ENCODE measurements at regions not wholly inside any gene's neighbourhood (a gene's known extent, or its start where the extent isn't known, plus 50 kb on each side); places are given as distances from the start of the nearest gene placed in this dataset.

DNA sequence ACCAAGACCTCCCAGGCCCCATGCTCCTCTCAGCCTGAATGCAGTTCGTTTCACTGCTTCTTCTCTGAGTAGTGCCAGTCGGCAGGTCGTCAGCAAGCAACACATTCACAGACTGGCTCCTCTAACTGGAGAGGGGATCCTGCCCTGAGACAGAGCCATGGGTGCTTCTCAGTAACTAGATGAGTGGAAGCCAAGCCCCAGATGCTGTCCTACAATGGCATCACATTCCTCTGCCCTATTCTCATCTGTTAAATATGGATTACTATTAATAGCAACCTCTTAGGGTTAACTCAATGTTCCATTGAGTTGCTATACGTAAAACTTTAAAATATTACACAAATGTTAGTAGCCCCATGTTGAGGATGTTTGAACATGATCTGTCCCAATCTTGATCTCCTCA, 84.2 kb upstream of the S1PR1 start:
- intact Hi-C loops (cut with micrococcal nuclease; ENCODE audit: unreplicated experiment): no loop called here
- Histone ChIP-seq H3K36me3 (ENCODE audit: low read depth) (no peaks in the 10 kb centered on the region), H3K4me1 (replicated peaks; ENCODE audit: insufficient read depth) (peaks cover 14% of the 10 kb centered on the region), H3K27ac (no peak overlapping the region), H3K9me3 (ENCODE audit: insufficient read depth, low read depth) (no peaks in the 10 kb centered on the region), H4K20me1 (ENCODE audit: insufficient read depth) (no peaks in the 10 kb centered on the region), H3F3A (ENCODE audit: insufficient read depth, low read depth) (peaks cover 8% of the 10 kb centered on the region; the same call in 1 of the 2 replicates), H3K79me2 (ENCODE audit: low read depth) (no peaks in the 10 kb centered on the region), H3K4me3 (no peak overlapping the region), H3K9me2 (ENCODE audit: insufficient read depth) (no peaks in the 10 kb centered on the region), H3K4me2 (no peak overlapping the region), H3K27me3 (ENCODE audit: insufficient read depth, low read depth) (no peaks in the 10 kb centered on the region), H2AFZ (no peak overlapping the region)
- BruUV-seq (replicated peaks): no TSS peak
- DNase-seq: peak in 1 of 2 experiments; percentile 15
- ChIA-PET CTCF (no interaction called here), POLR2A (ENCODE audit: unreplicated experiment) (no interaction called here)
- TF ChIP-seq, protein P1, sequence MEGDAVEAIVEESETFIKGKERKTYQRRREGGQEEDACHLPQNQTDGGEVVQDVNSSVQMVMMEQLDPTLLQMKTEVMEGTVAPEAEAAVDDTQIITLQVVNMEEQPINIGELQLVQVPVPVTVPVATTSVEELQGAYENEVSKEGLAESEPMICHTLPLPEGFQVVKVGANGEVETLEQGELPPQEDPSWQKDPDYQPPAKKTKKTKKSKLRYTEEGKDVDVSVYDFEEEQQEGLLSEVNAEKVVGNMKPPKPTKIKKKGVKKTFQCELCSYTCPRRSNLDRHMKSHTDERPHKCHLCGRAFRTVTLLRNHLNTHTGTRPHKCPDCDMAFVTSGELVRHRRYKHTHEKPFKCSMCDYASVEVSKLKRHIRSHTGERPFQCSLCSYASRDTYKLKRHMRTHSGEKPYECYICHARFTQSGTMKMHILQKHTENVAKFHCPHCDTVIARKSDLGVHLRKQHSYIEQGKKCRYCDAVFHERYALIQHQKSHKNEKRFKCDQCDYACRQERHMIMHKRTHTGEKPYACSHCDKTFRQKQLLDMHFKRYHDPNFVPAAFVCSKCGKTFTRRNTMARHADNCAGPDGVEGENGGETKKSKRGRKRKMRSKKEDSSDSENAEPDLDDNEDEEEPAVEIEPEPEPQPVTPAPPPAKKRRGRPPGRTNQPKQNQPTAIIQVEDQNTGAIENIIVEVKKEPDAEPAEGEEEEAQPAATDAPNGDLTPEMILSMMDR (conservative IDR thresholded peaks at IDR 0.05): no peak
- no peak for TF ChIP-seq EZH2 (IDR thresholded peaks at IDR 0.05; ENCODE audit: low read depth)

DNA sequence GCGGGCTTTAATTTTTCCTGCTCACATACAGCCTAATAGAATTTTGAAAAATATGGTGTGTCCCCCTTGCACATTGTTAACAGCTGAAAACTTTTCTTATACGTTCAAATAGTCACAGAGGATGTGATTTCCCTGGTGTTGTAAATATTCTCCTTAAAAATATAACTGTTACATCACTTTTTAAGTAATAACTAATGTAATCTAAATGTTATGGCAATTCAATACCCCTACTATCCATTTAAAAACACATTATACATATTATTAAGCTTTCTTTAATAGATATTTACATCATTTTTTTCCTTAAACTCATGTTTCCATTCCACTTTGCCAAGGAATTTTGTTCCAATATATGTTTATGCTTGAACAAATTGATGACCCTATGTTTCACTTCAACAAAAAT, 85.5 kb upstream of the S1PR1 start:
- H2AFZ ChIP-seq: no peak overlapping the region
- peaks cover 8% of the 10 kb centered on the region; the same call in 1 of the 2 replicates for H3F3A ChIP-seq (ENCODE audit: insufficient read depth, low read depth)
- no peaks in the 10 kb centered on the region for H3K9me2 ChIP-seq (ENCODE audit: insufficient read depth)

DNA sequence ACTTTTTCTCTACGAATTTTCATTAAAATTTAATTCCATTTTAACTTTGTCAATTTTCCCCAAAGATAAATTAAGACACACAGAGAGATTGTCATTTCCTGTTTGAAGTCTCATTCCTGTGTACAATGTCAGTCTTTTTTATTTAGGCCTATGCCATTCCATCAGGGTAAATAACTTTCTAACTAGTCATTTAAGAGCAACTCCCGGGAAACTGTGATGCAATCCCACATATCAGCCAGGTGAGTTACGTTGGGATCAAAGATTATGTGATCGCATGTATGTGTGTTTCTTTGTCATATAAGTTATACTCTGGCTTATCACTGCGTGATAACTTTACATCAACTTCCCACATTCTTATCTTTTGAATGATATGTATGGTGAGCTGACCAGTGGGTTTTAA, 86.1 kb upstream of the S1PR1 start:
- H3F3A ChIP-seq (ENCODE audit: insufficient read depth, low read depth): peaks cover 8% of the 10 kb centered on the region; the same call in 1 of the 2 replicates
- ChIA-PET CTCF (interaction anchor here (0.6 kb wide), 1 partner anchor 71 kb away, joined by 3 read pairs; no protein-coding TSS in a partner anchor), POLR2A (ENCODE audit: unreplicated experiment) (no interaction called here)
- H4K20me1 ChIP-seq (ENCODE audit: insufficient read depth): no peaks in the 10 kb centered on the region
- no peaks in the 10 kb centered on the region for H3K27me3 ChIP-seq (ENCODE audit: insufficient read depth, low read depth)
- no peaks in the 10 kb centered on the region for H3K79me2 ChIP-seq (ENCODE audit: low read depth)
- no peaks in the 10 kb centered on the region for H3K9me2 ChIP-seq (ENCODE audit: insufficient read depth)
- peaks cover 14% of the 10 kb centered on the region for H3K4me1 ChIP-seq (replicated peaks; ENCODE audit: insufficient read depth)
- no peak for TF ChIP-seq EZH2 (IDR thresholded peaks at IDR 0.05; ENCODE audit: low read depth)
- H3K36me3 ChIP-seq (ENCODE audit: low read depth): no peaks in the 10 kb centered on the region
- peak overlapping the region; percentile 29 for H3K4me2 ChIP-seq
- no peak overlapping the region for H3K4me3 ChIP-seq
- intact Hi-C loops (cut with micrococcal nuclease; ENCODE audit: unreplicated experiment): no loop called here
- BruUV-seq (replicated peaks): no TSS peak
- peak; percentile 22 to 83 for DNase-seq
- H2AFZ ChIP-seq: no peak overlapping the region
- H3K27ac ChIP-seq: peak overlapping the region; percentile 44
- no peaks in the 10 kb centered on the region for H3K9me3 ChIP-seq (ENCODE audit: insufficient read depth, low read depth)

More for the DNA sequence above, 85.5 kb upstream of the S1PR1 start:
- Histone ChIP-seq H3K27ac (peak overlapping the region; percentile 44; the same call in 1 of the 2 replicates), H3K4me2 (no peak overlapping the region), H3K79me2 (ENCODE audit: low read depth) (no peaks in the 10 kb centered on the region), H3K36me3 (ENCODE audit: low read depth) (no peaks in the 10 kb centered on the region), H3K4me3 (no peak overlapping the region), H3K27me3 (ENCODE audit: insufficient read depth, low read depth) (no peaks in the 10 kb centered on the region), H3K4me1 (replicated peaks; ENCODE audit: insufficient read depth) (peaks cover 14% of the 10 kb centered on the region), H3K9me3 (ENCODE audit: insufficient read depth, low read depth) (no peaks in the 10 kb centered on the region), H4K20me1 (ENCODE audit: insufficient read depth) (no peaks in the 10 kb centered on the region)
- peak in 1 of 2 experiments; percentile 24 for DNase-seq
- ChIA-PET CTCF (interaction anchor here (0.6 kb wide), 1 partner anchor 70 kb away, joined by 3 read pairs; no protein-coding TSS in a partner anchor), POLR2A (ENCODE audit: unreplicated experiment) (no interaction called here)
- TF ChIP-seq EZH2 (IDR thresholded peaks at IDR 0.05; ENCODE audit: low read depth): no peak
- TF ChIP-seq, protein P1 (conservative IDR thresholded peaks at IDR 0.05): no peak
- intact Hi-C loops (cut with micrococcal nuclease; ENCODE audit: unreplicated experiment): no loop called here
- BruUV-seq (replicated peaks): no TSS peak

- Histone ChIP-seq H3F3A (ENCODE audit: insufficient read depth, low read depth) (peaks cover 8% of the 10 kb centered on the region; the same call in 1 of the 2 replicates), H4K20me1 (ENCODE audit: insufficient read depth) (no peaks in the 10 kb centered on the region), H2AFZ (no peak overlapping the region), H3K4me1 (replicated peaks; ENCODE audit: insufficient read depth) (peaks cover 14% of the 10 kb centered on the region), H3K9me2 (ENCODE audit: insufficient read depth) (no peaks in the 10 kb centered on the region), H3K4me3 (no peak overlapping the region), H3K27me3 (ENCODE audit: insufficient read depth, low read depth) (no peaks in the 10 kb centered on the region), H3K9me3 (ENCODE audit: insufficient read depth, low read depth) (no peaks in the 10 kb centered on the region), H3K79me2 (ENCODE audit: low read depth) (no peaks in the 10 kb centered on the region), H3K4me2 (peak overlapping the region; percentile 29; the same call in 1 of the 2 replicates), H3K27ac (peak overlapping the region; percentile 44), H3K36me3 (ENCODE audit: low read depth) (no peaks in the 10 kb centered on the region)
- ChIA-PET CTCF (no interaction called here), POLR2A (ENCODE audit: unreplicated experiment) (no interaction called here)
- TF ChIP-seq EZH2 (IDR thresholded peaks at IDR 0.05; ENCODE audit: low read depth): no peak
- TF ChIP-seq, protein P1 (conservative IDR thresholded peaks at IDR 0.05): no peak
- DNase-seq: peak in 1 of 2 experiments; percentile 20
- no TSS peak for BruUV-seq (replicated peaks)
- intact Hi-C loops (cut with micrococcal nuclease; ENCODE audit: unreplicated experiment): no loop called here
Observed at GRCh38 chr1:101150266-101150665, 86.6 kb upstream of the S1PR1 start.
